IMR-90 (cell line): ENCODE measurements at regions not wholly inside any gene's neighbourhood (a gene's known extent, or its start where the extent isn't known, plus 50 kb on each side); places are given as distances from the start of the nearest gene placed in this dataset.

Source experiments
- POLR2A ChIP-seq: IDR thresholded peaks from 2 replicates; pipeline ENCODE4 v1.6.1; 2012; ENCODE audit warnings: mild to moderate bottlenecking, low read depth, low read length
- TF ChIP-seq, protein P1 (sequence below): conservative IDR thresholded peaks from 2 replicates; pipeline ENCODE4 v1.5.1; 2012; ENCODE audit warnings: mild to moderate bottlenecking, low read depth, low read length, improper control_type of control experiment

DNA sequence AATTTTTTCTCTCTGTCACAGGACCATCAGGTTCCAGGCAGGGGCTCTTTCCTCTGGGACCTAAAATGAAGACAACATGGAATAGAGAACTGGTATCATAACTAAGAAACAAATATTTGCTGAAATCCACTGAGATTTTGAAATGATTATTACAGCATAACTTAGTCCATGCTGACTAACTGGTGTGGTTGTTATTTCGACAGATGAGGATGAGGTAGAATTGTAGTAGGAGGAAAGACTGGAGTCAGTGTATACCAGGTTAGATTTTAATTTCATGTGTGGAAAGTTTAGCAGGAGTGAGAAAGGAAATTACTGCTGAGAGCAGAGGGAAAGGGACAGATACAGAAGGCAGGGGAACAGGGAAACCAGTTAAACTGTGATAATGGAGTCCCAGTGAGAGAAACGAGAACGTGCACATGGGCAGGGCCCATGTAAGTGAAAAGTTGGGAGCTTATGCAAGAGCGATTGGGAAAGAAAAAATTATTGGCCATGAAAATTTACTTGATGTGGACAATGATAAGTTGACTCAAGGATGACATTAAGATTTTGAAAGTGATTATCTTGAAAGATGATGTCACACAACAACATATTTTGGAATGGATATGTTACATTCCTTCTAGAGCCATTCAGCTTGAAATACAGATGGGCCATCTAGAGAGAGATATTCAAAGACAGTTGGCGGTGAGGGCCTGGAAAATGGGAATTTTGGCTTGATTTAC lies 98.7 kb upstream of the DDIT4L start:
- TF ChIP-seq, protein P1, sequence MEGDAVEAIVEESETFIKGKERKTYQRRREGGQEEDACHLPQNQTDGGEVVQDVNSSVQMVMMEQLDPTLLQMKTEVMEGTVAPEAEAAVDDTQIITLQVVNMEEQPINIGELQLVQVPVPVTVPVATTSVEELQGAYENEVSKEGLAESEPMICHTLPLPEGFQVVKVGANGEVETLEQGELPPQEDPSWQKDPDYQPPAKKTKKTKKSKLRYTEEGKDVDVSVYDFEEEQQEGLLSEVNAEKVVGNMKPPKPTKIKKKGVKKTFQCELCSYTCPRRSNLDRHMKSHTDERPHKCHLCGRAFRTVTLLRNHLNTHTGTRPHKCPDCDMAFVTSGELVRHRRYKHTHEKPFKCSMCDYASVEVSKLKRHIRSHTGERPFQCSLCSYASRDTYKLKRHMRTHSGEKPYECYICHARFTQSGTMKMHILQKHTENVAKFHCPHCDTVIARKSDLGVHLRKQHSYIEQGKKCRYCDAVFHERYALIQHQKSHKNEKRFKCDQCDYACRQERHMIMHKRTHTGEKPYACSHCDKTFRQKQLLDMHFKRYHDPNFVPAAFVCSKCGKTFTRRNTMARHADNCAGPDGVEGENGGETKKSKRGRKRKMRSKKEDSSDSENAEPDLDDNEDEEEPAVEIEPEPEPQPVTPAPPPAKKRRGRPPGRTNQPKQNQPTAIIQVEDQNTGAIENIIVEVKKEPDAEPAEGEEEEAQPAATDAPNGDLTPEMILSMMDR: no peak
- no peak for TF ChIP-seq POLR2A
